Neural cell (in vitro differentiated cells): ENCODE measurements at regions not wholly inside any gene's neighbourhood (a gene's known extent, or its start where the extent isn't known, plus 50 kb on each side); places are given as distances from the start of the nearest gene placed in this dataset.

Experiments
- H2AFZ ChIP-seq: fragments of 200-600, 300-800 bp; sonication (generic), shearing (Covaris generic); 2 replicates; pipeline ENCODE4 v1.6.0; 2014; ENCODE audit warnings: low read depth, mild to moderate bottlenecking, antibody characterized with exemption, low read length, moderate library complexity
- H3F3A ChIP-seq: fragments of 200-600 bp; shearing (Covaris generic); 2 replicates; pipeline ENCODE4 v1.6.1; 2016; ENCODE audit warnings: mild to moderate bottlenecking, moderate library complexity, mixed read lengths, antibody characterized with exemption, low read length; ENCODE audit not compliant: insufficient read depth, poor library complexity, severe bottlenecking
- H3K27ac ChIP-seq: fragments of 200-600, 300-800 bp; sonication (generic), shearing (Covaris generic); 2 replicates; pipeline ENCODE4 v1.5.1; 2014; ENCODE audit warnings: mild to moderate bottlenecking, low read length, moderate library complexity
- H3K27me3 ChIP-seq: fragments of 300-800, 200-600 bp; sonication (generic), shearing (Covaris generic); 2 replicates; pipeline ENCODE4 v1.6.0; 2014; ENCODE audit warnings: mild to moderate bottlenecking, low read depth, low read length, moderate library complexity; ENCODE audit not compliant: insufficient read depth
- H3K36me3 ChIP-seq: fragments of 300-800, 200-600 bp; sonication (generic), shearing (Covaris generic); 2 replicates; pipeline ENCODE4 v1.5.1; 2014; ENCODE audit warnings: mild to moderate bottlenecking, antibody characterized with exemption, low read length, moderate library complexity; ENCODE audit not compliant: insufficient read depth
- H3K4me2 ChIP-seq: fragments of 300-800, 200-600 bp; sonication (generic), shearing (Covaris generic); 2 replicates; pipeline ENCODE4 v1.6.0; 2014; ENCODE audit warnings: mild to moderate bottlenecking, low read length
- H3K4me3 ChIP-seq: fragments of 300-800, 200-600 bp; sonication (generic), shearing (Covaris generic); 2 replicates; pipeline ENCODE4 v1.5.1; 2014; ENCODE audit warnings: mild to moderate bottlenecking, low read length, moderate library complexity
- H3K79me2 ChIP-seq: fragments of 200-600 bp; shearing (Covaris generic); replicated peaks from 2 replicates; pipeline ENCODE4 v1.6.0; 2014; ENCODE audit warnings: mild to moderate bottlenecking, low read length, moderate library complexity; ENCODE audit not compliant: insufficient read depth
- H3K9ac ChIP-seq: fragments of 300-800, 200-600 bp; sonication (generic), shearing (Covaris generic); 2 replicates; pipeline ENCODE4 v1.6.1; 2016; ENCODE audit warnings: mild to moderate bottlenecking, low read length, mixed read lengths
- H3K9me2 ChIP-seq: fragments of 200-600 bp; shearing (Covaris generic); 2 replicates; pipeline ENCODE4 v1.6.1; 2016; ENCODE audit warnings: mild to moderate bottlenecking, low read length, mixed read lengths; ENCODE audit not compliant: insufficient read depth
- H3K9me3 ChIP-seq: fragments of 200-600, 300-800 bp; sonication (generic), shearing (Covaris generic); 2 replicates; pipeline ENCODE4 v1.6.1; 2016; ENCODE audit warnings: mild to moderate bottlenecking, mixed run types, low read length, moderate library complexity, mixed read lengths
- H4K20me1 ChIP-seq: fragments of 200-600 bp; shearing (Covaris generic); 2 replicates; pipeline ENCODE4 v1.6.1; 2016; ENCODE audit warnings: mild to moderate bottlenecking, mixed run types; ENCODE audit not compliant: insufficient read depth
- CTCF ChIP-seq: fragments of 450-650 bp; IDR thresholded peaks from 2 replicates; pipeline ENCODE4 v1.5.1; 2014; ENCODE audit warnings: antibody characterized with exemption, mild to moderate bottlenecking, moderate library complexity; ENCODE audit not compliant: poor library complexity, severe bottlenecking
- EP300 ChIP-seq: fragments of 450-650 bp; conservative IDR thresholded peaks from 2 replicates; pipeline ENCODE4 v1.6.1; 2014; ENCODE audit warnings: antibody characterized with exemption, mild to moderate bottlenecking, moderate library complexity; ENCODE audit not compliant: poor library complexity, severe bottlenecking
- EZH2 ChIP-seq: fragments of 200-600, 300-800 bp; shearing (Covaris generic), sonication (generic); IDR thresholded peaks from 2 replicates; pipeline ENCODE4 v1.6.1; 2014; ENCODE audit warnings: antibody characterized with exemption, low read length, borderline replicate concordance, mild to moderate bottlenecking; ENCODE audit not compliant: insufficient read depth, poor library complexity, severe bottlenecking
- MXI1 ChIP-seq: fragments of 450-650 bp; conservative IDR thresholded peaks from 2 replicates; pipeline ENCODE4 v1.6.1; 2014; ENCODE audit warnings: antibody characterized with exemption, mild to moderate bottlenecking; ENCODE audit not compliant: poor library complexity, severe bottlenecking
- POLR2AphosphoS5 ChIP-seq: IDR thresholded peaks from 2 replicates; pipeline ENCODE4 v1.6.1; 2012
- RAD21 ChIP-seq: fragments of 450-650 bp; conservative IDR thresholded peaks from 2 replicates; pipeline ENCODE4 v1.6.1; 2014; ENCODE audit warnings: antibody characterized with exemption, mild to moderate bottlenecking, moderate library complexity
- REST ChIP-seq: IDR thresholded peaks from 2 replicates; pipeline ENCODE4 v1.6.1; 2012; ENCODE audit warnings: borderline replicate concordance
- SMC3 ChIP-seq: fragments of 450-650 bp; conservative IDR thresholded peaks from 2 replicates; pipeline ENCODE4 v1.6.1; 2014; ENCODE audit warnings: antibody characterized with exemption, mild to moderate bottlenecking, moderate library complexity; ENCODE audit not compliant: poor library complexity
- TAF1 ChIP-seq: IDR thresholded peaks from 2 replicates; pipeline ENCODE4 v1.6.1; 2012; ENCODE audit warnings: low read depth

- H3K4me2 ChIP-seq = no peak overlapping the region
- no peak overlapping the region for H3K27ac ChIP-seq
- no peaks in the 10 kb centered on the region for H3K36me3 ChIP-seq
- H3K9ac ChIP-seq = no peak overlapping the region
- no peaks in the 10 kb centered on the region for H3K27me3 ChIP-seq
- no peaks in the 10 kb centered on the region for H3F3A ChIP-seq
- H3K9me3 ChIP-seq = no peaks in the 10 kb centered on the region
- no peaks in the 10 kb centered on the region for H4K20me1 ChIP-seq
- H3K79me2 ChIP-seq = no peaks in the 10 kb centered on the region
- H2AFZ ChIP-seq = no peak overlapping the region
- H3K9me2 ChIP-seq = no peaks in the 10 kb centered on the region
- TF ChIP-seq POLR2AphosphoS5 (no peak), EZH2 (no peak), REST (no peak), RAD21 (no peak), EP300 (no peak), MXI1 (no peak), TAF1 (no peak), SMC3 (no peak), CTCF (no peak)
- H3K4me3 ChIP-seq = no peak overlapping the region
These were observed 394.7 kb downstream of the SEC14L1 start for GRCh38 chr17:77535435-77535834.

GRCh38 chr17:77535892-77536291 is 395.1 kb downstream of the SEC14L1 start:
- H3K79me2 ChIP-seq = no peaks in the 10 kb centered on the region
- H3K27me3 ChIP-seq = no peaks in the 10 kb centered on the region
- TF ChIP-seq TAF1 = no peak
- TF ChIP-seq RAD21 = no peak
- no peak for TF ChIP-seq REST
- TF ChIP-seq EP300 = no peak
- no peak for TF ChIP-seq POLR2AphosphoS5
- no peak for TF ChIP-seq CTCF
- H3K36me3 ChIP-seq = no peaks in the 10 kb centered on the region
- no peak overlapping the region for H3K27ac ChIP-seq
- no peaks in the 10 kb centered on the region for H3K9me3 ChIP-seq
- no peaks in the 10 kb centered on the region for H4K20me1 ChIP-seq
- no peak overlapping the region for H3K4me3 ChIP-seq
- no peak overlapping the region for H2AFZ ChIP-seq
- no peaks in the 10 kb centered on the region for H3F3A ChIP-seq
- no peak overlapping the region for H3K9ac ChIP-seq
- H3K9me2 ChIP-seq = no peaks in the 10 kb centered on the region
- H3K4me2 ChIP-seq = no peak overlapping the region
